ENCODE measurements at regions not wholly inside any gene's neighbourhood (a gene's known extent, or its start where the extent isn't known, plus 50 kb on each side); places are given as distances from the start of the nearest gene placed in this dataset.

DNA sequence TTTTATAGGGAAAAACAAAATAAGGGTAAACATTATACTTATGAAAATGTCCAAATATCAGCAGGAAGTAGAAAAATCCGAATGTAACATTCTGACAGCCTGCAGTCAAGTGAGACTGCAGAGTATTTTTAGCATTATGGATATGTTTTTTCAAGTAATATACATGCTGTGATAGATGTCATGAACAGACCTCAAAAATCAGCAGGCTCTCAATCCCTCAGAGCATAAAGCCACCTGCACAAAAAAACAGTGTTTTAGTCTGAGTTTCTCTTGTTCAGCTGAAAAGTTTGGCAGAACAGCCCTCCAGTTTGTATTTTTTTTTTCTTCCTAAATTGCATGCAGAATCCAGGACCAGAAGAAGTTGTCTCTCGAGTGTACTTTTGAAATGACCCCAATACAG is 219.1 kb upstream of the FMN2 start:
- TF ChIP-seq, protein P1, sequence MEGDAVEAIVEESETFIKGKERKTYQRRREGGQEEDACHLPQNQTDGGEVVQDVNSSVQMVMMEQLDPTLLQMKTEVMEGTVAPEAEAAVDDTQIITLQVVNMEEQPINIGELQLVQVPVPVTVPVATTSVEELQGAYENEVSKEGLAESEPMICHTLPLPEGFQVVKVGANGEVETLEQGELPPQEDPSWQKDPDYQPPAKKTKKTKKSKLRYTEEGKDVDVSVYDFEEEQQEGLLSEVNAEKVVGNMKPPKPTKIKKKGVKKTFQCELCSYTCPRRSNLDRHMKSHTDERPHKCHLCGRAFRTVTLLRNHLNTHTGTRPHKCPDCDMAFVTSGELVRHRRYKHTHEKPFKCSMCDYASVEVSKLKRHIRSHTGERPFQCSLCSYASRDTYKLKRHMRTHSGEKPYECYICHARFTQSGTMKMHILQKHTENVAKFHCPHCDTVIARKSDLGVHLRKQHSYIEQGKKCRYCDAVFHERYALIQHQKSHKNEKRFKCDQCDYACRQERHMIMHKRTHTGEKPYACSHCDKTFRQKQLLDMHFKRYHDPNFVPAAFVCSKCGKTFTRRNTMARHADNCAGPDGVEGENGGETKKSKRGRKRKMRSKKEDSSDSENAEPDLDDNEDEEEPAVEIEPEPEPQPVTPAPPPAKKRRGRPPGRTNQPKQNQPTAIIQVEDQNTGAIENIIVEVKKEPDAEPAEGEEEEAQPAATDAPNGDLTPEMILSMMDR (IDR thresholded peaks at IDR 0.05) = no peak
- intact Hi-C loops (cut with micrococcal nuclease) = no loop called here
- Histone ChIP-seq H2AFZ (ENCODE audit: insufficient read depth, low read depth, low read length, poor library complexity, severe bottlenecking) (no peak overlapping the region), H3K4me1 (ENCODE audit: control insufficient read depth in 1 of 2, insufficient read depth in 2 of 2, low read length in 2 of 2) (no peaks in the 10 kb centered on the region), H3K27ac (ENCODE audit: low read depth in 1 of 2, low read length in 2 of 2) (no peak overlapping the region), H3K4me2 (replicated peaks; ENCODE audit: extremely low read depth, low read length, poor library complexity, severe bottlenecking) (no peak overlapping the region), H4K20me1 (ENCODE audit: insufficient read depth, low read length) (no peaks in the 10 kb centered on the region), H3K9me3 (replicated peaks in 1 of 2; ENCODE audit: control insufficient read depth in 1 of 2, insufficient read depth in 1 of 2, low read length in 2 of 2) (no peaks in the 10 kb centered on the region), H3K9ac (ENCODE audit: insufficient read depth, low read length, poor library complexity, severe bottlenecking) (no peak overlapping the region), H3K4me3 (replicated peaks in 1 of 3; ENCODE audit: low read depth in 2 of 3, low read length in 3 of 3) (no peak overlapping the region), H3K79me2 (ENCODE audit: insufficient read depth, low read length) (no peaks in the 10 kb centered on the region), H3K36me3 (replicated peaks in 1 of 2; ENCODE audit: control insufficient read depth in 1 of 2, insufficient read depth in 2 of 2, low read length in 2 of 2) (no peaks in the 10 kb centered on the region), H3K27me3 (ENCODE audit: control insufficient read depth in 2 of 2, insufficient read depth in 2 of 2, low read length in 2 of 2) (no peaks in the 10 kb centered on the region)
- Mint-ChIP-seq H3K9me3 (no peaks in the 10 kb centered on the region), H3K4me1 (no peaks in the 10 kb centered on the region), H3K27ac (no peak overlapping the region), H3K4me3 (no peak overlapping the region), H3K27me3 (ENCODE audit: low read depth in 3 of 3) (no peaks in the 10 kb centered on the region), H3K36me3 (no peaks in the 10 kb centered on the region)
- DNase-seq = no peak
- WGBS (ENCODE audit: insufficient coverage) = no CpG with 5 or more reads among the region's 2 CpGs

DNA sequence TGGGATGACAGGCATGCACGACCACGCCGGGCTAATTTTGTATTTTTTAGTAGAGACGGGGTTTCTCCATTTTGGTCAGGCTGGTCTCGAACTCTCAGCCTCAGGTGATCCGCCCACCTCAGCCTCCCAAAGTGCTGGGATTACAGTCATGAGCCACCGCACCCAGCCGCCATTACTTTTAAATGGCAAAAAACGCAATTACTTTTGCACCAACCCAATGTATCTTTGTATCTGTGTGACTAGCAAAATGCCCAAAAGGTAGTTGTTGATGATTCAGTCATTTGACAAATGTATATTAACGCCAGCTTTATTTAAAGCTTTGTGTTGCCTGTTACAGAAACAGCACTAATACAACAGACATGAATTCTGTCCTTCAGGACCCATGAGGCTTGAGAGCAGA is 216.9 kb upstream of the FMN2 start:
- no peaks in the 10 kb centered on the region for H3K4me1 Mint-ChIP-seq
- H3K36me3 Mint-ChIP-seq = no peaks in the 10 kb centered on the region
- intact Hi-C loops (cut with micrococcal nuclease) = no loop called here
- 97% methylated on average over 5 of the region's 10 CpGs for WGBS (ENCODE audit: insufficient coverage)
- no peaks in the 10 kb centered on the region for H3K27me3 ChIP-seq (ENCODE audit: control insufficient read depth in 2 of 2, insufficient read depth in 2 of 2, low read length in 2 of 2)
- no peak overlapping the region for H3K27ac ChIP-seq (ENCODE audit: low read depth in 1 of 2, low read length in 2 of 2)
- H3K9ac ChIP-seq (ENCODE audit: insufficient read depth, low read length, poor library complexity, severe bottlenecking) = no peak overlapping the region
- H3K4me2 ChIP-seq (replicated peaks; ENCODE audit: extremely low read depth, low read length, poor library complexity, severe bottlenecking) = no peak overlapping the region
- H3K27ac Mint-ChIP-seq = no peak overlapping the region
- H3K9me3 ChIP-seq (replicated peaks in 1 of 2; ENCODE audit: control insufficient read depth in 1 of 2, insufficient read depth in 1 of 2, low read length in 2 of 2) = no peaks in the 10 kb centered on the region
- H3K79me2 ChIP-seq (ENCODE audit: insufficient read depth, low read length) = no peaks in the 10 kb centered on the region
- H3K27me3 Mint-ChIP-seq (ENCODE audit: low read depth in 3 of 3) = no peaks in the 10 kb centered on the region
- no peaks in the 10 kb centered on the region for H3K4me1 ChIP-seq (ENCODE audit: control insufficient read depth in 1 of 2, insufficient read depth in 2 of 2, low read length in 2 of 2)
- no peak for DNase-seq
- no peak overlapping the region for H3K4me3 Mint-ChIP-seq
- TF ChIP-seq, protein P1 (IDR thresholded peaks at IDR 0.05) = no peak
- H3K4me3 ChIP-seq (replicated peaks in 1 of 3; ENCODE audit: low read depth in 2 of 3, low read length in 3 of 3) = no peak overlapping the region
- H3K36me3 ChIP-seq (replicated peaks in 1 of 2; ENCODE audit: control insufficient read depth in 1 of 2, insufficient read depth in 2 of 2, low read length in 2 of 2) = no peaks in the 10 kb centered on the region
- no peaks in the 10 kb centered on the region for H4K20me1 ChIP-seq (ENCODE audit: insufficient read depth, low read length)
- no peak overlapping the region for H2AFZ ChIP-seq (ENCODE audit: insufficient read depth, low read depth, low read length, poor library complexity, severe bottlenecking)
- no peaks in the 10 kb centered on the region for H3K9me3 Mint-ChIP-seq

Measured in CD14-positive monocyte (primary cell).